ENCODE measurements at regions not wholly inside any gene's neighbourhood (a gene's known extent, or its start where the extent isn't known, plus 50 kb on each side); places are given as distances from the start of the nearest gene placed in this dataset.

DNA sequence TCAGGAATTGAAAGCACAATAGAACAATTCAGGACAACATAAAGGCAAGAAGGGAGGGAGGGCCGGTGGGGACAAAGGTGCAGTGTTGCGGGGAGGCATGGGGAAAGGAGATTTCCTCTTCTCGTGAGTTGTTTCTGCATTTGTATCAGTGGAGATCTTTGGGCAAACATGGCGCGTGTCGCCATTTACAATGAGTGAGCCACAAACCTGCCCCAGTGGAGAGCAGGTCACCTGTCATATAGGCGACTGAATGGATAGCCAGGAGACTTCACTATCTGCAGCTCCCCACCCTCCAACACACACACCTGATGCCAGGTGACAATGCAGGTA lies 87.7 kb upstream of the SLC45A1 start:
- TF ChIP-seq, protein P1, sequence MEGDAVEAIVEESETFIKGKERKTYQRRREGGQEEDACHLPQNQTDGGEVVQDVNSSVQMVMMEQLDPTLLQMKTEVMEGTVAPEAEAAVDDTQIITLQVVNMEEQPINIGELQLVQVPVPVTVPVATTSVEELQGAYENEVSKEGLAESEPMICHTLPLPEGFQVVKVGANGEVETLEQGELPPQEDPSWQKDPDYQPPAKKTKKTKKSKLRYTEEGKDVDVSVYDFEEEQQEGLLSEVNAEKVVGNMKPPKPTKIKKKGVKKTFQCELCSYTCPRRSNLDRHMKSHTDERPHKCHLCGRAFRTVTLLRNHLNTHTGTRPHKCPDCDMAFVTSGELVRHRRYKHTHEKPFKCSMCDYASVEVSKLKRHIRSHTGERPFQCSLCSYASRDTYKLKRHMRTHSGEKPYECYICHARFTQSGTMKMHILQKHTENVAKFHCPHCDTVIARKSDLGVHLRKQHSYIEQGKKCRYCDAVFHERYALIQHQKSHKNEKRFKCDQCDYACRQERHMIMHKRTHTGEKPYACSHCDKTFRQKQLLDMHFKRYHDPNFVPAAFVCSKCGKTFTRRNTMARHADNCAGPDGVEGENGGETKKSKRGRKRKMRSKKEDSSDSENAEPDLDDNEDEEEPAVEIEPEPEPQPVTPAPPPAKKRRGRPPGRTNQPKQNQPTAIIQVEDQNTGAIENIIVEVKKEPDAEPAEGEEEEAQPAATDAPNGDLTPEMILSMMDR (conservative IDR thresholded peaks at IDR 0.05; ENCODE audit: low read length): no peak
- no peak for TF ChIP-seq EZH2phosphoT487 (IDR thresholded peaks at IDR 0.05; ENCODE audit: borderline replicate concordance)

All from Loucy (cell line).